PC-3 (cell line): ENCODE measurements at regions not wholly inside any gene's neighbourhood (a gene's known extent, or its start where the extent isn't known, plus 50 kb on each side); places are given as distances from the start of the nearest gene placed in this dataset.

Experiments
- ATAC-seq: fragments of 200-7000 bp; cut with Tn5 transposase; 2 replicates; pipeline ENCODE4 v1.9.1; 2020; ENCODE audit warnings: mild to moderate bottlenecking, moderate library complexity
- BruUV-seq: library from RNA; stranded (reverse); fragments of 400-500 nt; replicated peaks from 2 replicates; lab custom pipeline; 2021; lab: Mats Ljungman, UMichigan
- CTCF ChIA-PET: fragments of 300-600 bp; sonication (Branson Sonifier 250); formaldehyde crosslinking; loops from one replicate; lab custom pipeline; 2022; ENCODE audit warnings: antibody characterized with exemption; lab: Charles Lee
- POLR2A ChIA-PET: fragments of 300-600 bp; sonication (Branson Sonifier 250); formaldehyde crosslinking; loops from one replicate; lab custom pipeline; 2022; ENCODE audit warnings: antibody characterized with exemption; ENCODE audit not compliant: unreplicated experiment; lab: Charles Lee
- DNase-seq: peaks from one replicate; pipeline ENCODE4 v3.0.0-alpha.2; 2015
- H2AFZ ChIP-seq: fragments of 300-600 bp; sonication (generic); 2 replicates; pipeline ENCODE4 v1.6.0; 2016; ENCODE audit warnings: antibody characterized with exemption, low read length
- H3F3A ChIP-seq: fragments of 300-600 bp; sonication (generic); one replicate; pipeline ENCODE4 v1.6.0; 2017; ENCODE audit warnings: antibody characterized with exemption, low read length, control low read depth, mild to moderate bottlenecking; ENCODE audit not compliant: unreplicated experiment
- H3K27ac ChIP-seq: fragments of 300-600 bp; sonication (generic); 2 replicates; pipeline ENCODE4 v1.5.1; 2016; ENCODE audit warnings: mild to moderate bottlenecking, low read length
- H3K27me3 ChIP-seq: fragments of 300-600 bp; sonication (generic); 2 replicates; pipeline ENCODE4 v1.6.1; 2016; ENCODE audit warnings: low read length, mixed read lengths
- H3K36me3 ChIP-seq: fragments of 300-600 bp; sonication (generic); 2 replicates; pipeline ENCODE4 v1.6.1; 2016; ENCODE audit warnings: low read depth, mixed run types, low read length, mixed read lengths
- H3K4me1 ChIP-seq: fragments of 300-600 bp; sonication (generic); 2 replicates; pipeline ENCODE4 v1.5.1; 2016; ENCODE audit warnings: low read length; ENCODE audit not compliant: insufficient read depth
- H3K4me2 ChIP-seq: fragments of 300-600 bp; sonication (generic); 2 replicates; pipeline ENCODE4 v1.6.0; 2016; ENCODE audit warnings: low read length
- H3K4me3 ChIP-seq: fragments of 300-600 bp; sonication (generic); 2 replicates; pipeline ENCODE4 v1.5.1; 2016; ENCODE audit warnings: mild to moderate bottlenecking, low read length, mixed read lengths
- H3K79me2 ChIP-seq: fragments of 300-600 bp; sonication (generic); 2 replicates; pipeline ENCODE4 v1.6.1; 2017; ENCODE audit warnings: low read length, mixed read lengths
- H3K9ac ChIP-seq: fragments of 300-600 bp; sonication (generic); 2 replicates; pipeline ENCODE4 v1.6.0; 2016; ENCODE audit warnings: mild to moderate bottlenecking, low read length
- H3K9me2 ChIP-seq: fragments of 300-600 bp; sonication (generic); replicated peaks from 2 replicates; pipeline ENCODE4 v1.6.1; 2016; ENCODE audit warnings: mixed run types, low read length, mixed read lengths
- H3K9me3 ChIP-seq: fragments of 300-600 bp; sonication (generic); 2 replicates; pipeline ENCODE4 v1.6.1; 2016; ENCODE audit warnings: low read length, mixed read lengths
- H4K20me1 ChIP-seq: fragments of 300-600 bp; sonication (generic); 2 replicates; pipeline ENCODE4 v1.6.1; 2016; ENCODE audit warnings: low read length, mixed read lengths
- CTCF ChIP-seq: fragments of 300-600 bp; sonication (generic); conservative IDR thresholded peaks from 2 replicates; pipeline ENCODE4 v1.5.1; 2017; ENCODE audit warnings: antibody characterized with exemption, low read depth, mild to moderate bottlenecking, low read length
- EZH2 ChIP-seq: fragments of 300-600 bp; sonication (generic); IDR thresholded peaks from one replicate; pipeline ENCODE4 v1.6.1; 2017; ENCODE audit warnings: antibody characterized with exemption, mild to moderate bottlenecking, low read length; ENCODE audit not compliant: unreplicated experiment
- EZH2phosphoT487 ChIP-seq: fragments of 300-600 bp; sonication (generic); IDR thresholded peaks from 2 replicates; pipeline ENCODE4 v1.6.1; 2018; ENCODE audit warnings: mild to moderate bottlenecking, antibody characterized with exemption, low read length, borderline replicate concordance
- intact Hi-C: fragments of 100-400 bp; cut with micrococcal nuclease; formaldehyde crosslinking; loops from 2 replicates; pipeline ENCODE4 v1.9.0; 2023

GRCh38 chr4:96685691-96686090 lies 845.8 kb downstream of the PDHA2 start:
- no peak for ATAC-seq
- BruUV-seq, result no TSS peak
- CTCF ChIA-PET, result no interaction called here

GRCh38 chr4:96691521-96691920 lies 851.6 kb downstream of the PDHA2 start:
- no peak overlapping the region for H3K9ac ChIP-seq
- no peak for DNase-seq
- no peak overlapping the region for H3K27ac ChIP-seq
- H3K9me2 ChIP-seq, result no peaks in the 10 kb centered on the region
- BruUV-seq, result no TSS peak
- POLR2A ChIA-PET, result no interaction called here
- intact Hi-C loops, result no loop called here
- H3K9me3 ChIP-seq, result no peaks in the 10 kb centered on the region
- no peaks in the 10 kb centered on the region for H3K27me3 ChIP-seq
- H4K20me1 ChIP-seq, result no peaks in the 10 kb centered on the region
- H3K4me2 ChIP-seq, result no peak overlapping the region
- CTCF ChIA-PET, result no interaction called here
- no peaks in the 10 kb centered on the region for H3F3A ChIP-seq
- TF ChIP-seq EZH2phosphoT487 (no peak), EZH2 (no peak), CTCF (no peak)
- no peak for ATAC-seq
- H3K36me3 ChIP-seq, result no peaks in the 10 kb centered on the region
- H3K4me3 ChIP-seq, result no peak overlapping the region
- H3K4me1 ChIP-seq, result no peaks in the 10 kb centered on the region; the same call in 1 of the 2 replicates
- no peaks in the 10 kb centered on the region for H3K79me2 ChIP-seq
- no peak overlapping the region for H2AFZ ChIP-seq

More at GRCh38 chr4:96685691-96686090, 845.8 kb downstream of the PDHA2 start:
- no peak for DNase-seq
- intact Hi-C loops, result no loop called here
- H3K9me2 ChIP-seq, result no peaks in the 10 kb centered on the region
- TF ChIP-seq EZH2phosphoT487 (no peak), CTCF (no peak), EZH2 (no peak)
- H4K20me1 ChIP-seq, result no peaks in the 10 kb centered on the region
- no peaks in the 10 kb centered on the region for H3K79me2 ChIP-seq
- no peaks in the 10 kb centered on the region for H3K27me3 ChIP-seq
- POLR2A ChIA-PET, result no interaction called here
- H3K9me3 ChIP-seq, result no peaks in the 10 kb centered on the region
- no peaks in the 10 kb centered on the region for H3F3A ChIP-seq
- H3K4me3 ChIP-seq, result no peak overlapping the region
- no peak overlapping the region for H3K4me2 ChIP-seq
- no peak overlapping the region for H3K9ac ChIP-seq
- no peak overlapping the region for H2AFZ ChIP-seq
- no peaks in the 10 kb centered on the region for H3K36me3 ChIP-seq
- no peaks in the 10 kb centered on the region for H3K4me1 ChIP-seq
- no peak overlapping the region for H3K27ac ChIP-seq

DNA sequence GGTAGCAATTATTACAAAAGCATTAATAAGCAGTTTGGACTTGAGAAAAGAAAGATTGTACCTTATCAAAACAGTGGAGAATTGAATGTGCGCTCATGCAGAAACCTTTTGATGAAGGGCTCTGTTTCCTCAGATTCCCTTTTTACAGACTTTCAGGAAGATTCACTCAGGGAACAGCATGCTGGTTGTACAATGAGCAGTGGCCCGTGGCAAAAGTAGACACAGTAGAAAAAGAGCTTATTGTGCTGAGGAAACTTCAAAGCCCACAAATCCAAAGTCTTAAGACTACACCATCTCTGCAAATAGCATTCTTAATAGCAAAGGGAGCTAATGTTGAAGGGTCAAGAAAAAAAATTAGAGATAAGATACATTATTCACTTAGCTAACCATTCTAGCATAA lies 858.9 kb downstream of the PDHA2 start:
- no peaks in the 10 kb centered on the region for H4K20me1 ChIP-seq
- no peak for DNase-seq
- CTCF ChIA-PET, result no interaction called here

More for the DNA sequence above, 858.9 kb downstream of the PDHA2 start:
- H3K36me3 ChIP-seq, result no peaks in the 10 kb centered on the region
- H2AFZ ChIP-seq, result no peak overlapping the region
- H3K79me2 ChIP-seq, result no peaks in the 10 kb centered on the region
- no peaks in the 10 kb centered on the region for H3K27me3 ChIP-seq
- intact Hi-C loops, result no loop called here
- no peaks in the 10 kb centered on the region for H3K9me2 ChIP-seq
- H3K4me2 ChIP-seq, result no peak overlapping the region
- BruUV-seq, result no TSS peak
- H3K9me3 ChIP-seq, result no peaks in the 10 kb centered on the region
- no peak overlapping the region for H3K9ac ChIP-seq
- no peak for ATAC-seq
- POLR2A ChIA-PET, result no interaction called here
- no peak overlapping the region for H3K4me3 ChIP-seq
- H3K27ac ChIP-seq, result no peak overlapping the region
- H3K4me1 ChIP-seq, result no peaks in the 10 kb centered on the region
- TF ChIP-seq CTCF (no peak), EZH2phosphoT487 (no peak), EZH2 (no peak)
- H3F3A ChIP-seq, result no peaks in the 10 kb centered on the region
